ENCODE measurements at regions not wholly inside any gene's neighbourhood (a gene's known extent, or its start where the extent isn't known, plus 50 kb on each side); places are given as distances from the start of the nearest gene placed in this dataset.

DNA sequence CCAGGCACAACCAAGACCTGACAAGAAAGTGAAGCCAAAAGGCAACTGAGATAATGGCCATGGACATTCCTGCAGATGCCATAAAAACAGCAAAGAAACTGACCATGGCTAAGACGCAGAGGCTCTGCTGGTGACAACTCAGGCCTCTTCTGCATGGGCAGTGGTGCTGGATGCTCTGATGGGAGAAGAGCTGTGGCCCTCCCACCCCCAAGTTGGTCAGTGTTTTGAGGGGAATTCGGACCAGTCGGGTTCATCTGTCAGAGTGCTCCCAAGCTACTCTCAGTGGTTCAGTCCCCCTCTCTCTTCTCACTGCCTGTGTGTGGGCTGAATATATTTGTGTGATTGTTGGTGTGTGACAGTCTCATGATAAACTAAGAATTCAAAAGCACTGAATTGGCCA lies 79.0 kb upstream of the GPR26 start:
- DNase-seq: no peak

DNA sequence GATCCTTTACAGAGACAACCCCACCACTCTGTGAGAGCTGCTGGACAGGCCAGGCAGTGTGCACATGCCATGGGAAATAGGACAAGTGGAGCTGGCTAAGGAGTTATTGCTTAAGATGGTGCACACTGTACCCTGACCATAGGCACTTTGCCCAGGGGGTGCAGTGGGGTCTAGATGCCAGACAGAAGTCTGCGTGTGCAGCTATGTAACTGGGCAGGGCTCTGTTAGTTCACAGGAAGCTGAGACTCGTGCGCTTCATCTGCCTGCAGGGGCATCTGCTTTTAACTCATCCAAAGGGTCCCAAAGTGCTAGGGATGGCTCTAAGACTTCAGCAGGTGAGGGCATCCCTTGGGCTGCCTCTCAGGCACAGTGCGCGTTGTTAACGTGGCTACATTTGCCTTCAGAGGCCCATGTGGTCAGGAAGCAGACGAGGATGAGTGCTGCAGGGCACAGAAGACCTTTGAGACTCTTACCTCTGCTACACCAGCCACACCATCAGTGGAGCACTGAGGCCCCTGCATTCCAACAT lies 77.7 kb upstream of the GPR26 start:
- no peak for DNase-seq

DNA sequence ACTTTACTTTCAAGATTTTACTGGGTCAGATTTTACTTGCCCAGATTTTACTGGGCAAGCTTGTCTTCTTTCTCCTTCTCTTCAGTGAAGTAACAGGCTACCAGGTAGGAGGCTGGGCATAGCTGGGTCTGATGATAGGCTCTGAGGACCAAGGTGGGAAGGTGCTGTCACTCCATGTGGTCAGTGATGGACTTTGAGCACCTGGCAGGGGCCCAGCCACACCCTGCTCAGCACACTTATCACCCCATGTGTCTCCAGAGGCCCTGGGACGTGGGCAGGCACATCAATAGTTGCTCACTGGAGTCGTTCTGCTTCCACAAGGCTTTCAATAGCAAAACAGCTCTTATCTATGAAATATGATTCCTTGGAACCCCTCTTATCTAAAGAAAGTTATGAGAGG lies 70.5 kb upstream of the GPR26 start:
- no peak for DNase-seq

DNA sequence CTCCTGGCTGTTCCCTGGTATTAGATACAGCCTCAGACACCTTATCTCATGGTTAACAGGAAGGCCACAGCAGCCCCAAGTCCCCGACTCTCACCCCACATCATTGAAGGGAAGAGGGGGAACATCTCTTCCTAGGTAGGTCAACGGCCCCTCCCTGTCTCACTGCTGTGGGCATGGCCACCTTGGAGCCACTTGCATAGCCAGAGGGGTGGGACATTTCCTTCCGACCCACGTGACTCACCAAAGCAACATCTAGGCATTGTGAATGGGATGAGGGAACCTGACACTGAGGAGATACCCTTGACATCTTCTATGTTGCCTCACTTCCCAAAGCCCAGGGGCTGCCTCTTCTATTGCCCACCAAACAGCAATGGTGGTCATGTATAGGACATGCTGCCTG lies 68.5 kb upstream of the GPR26 start:
- DNase-seq: no peak

DNA sequence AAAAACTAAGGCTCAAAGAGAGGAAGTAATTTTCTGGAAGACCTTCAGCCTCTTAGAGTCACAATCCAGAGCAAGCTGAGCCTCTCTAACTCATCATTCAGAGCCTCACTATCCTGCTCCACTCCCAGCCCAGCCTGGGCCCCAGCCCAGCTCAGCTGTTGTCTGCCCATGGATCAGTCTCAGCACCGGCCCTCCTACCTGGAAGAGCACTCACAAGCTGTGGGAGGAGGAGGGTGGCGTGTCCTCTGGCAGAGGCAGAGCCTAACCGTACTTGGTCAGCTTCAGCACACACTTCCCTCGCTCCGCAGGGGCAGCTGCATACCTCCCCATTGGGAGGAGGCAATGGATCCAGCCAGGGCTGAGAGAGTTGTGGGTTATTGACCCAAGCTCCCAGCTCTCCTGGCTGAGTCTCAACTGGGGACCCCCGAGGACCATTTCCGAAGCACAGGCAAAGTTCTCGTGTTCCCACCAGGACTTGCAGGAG lies 66.7 kb upstream of the GPR26 start:
- DNase-seq: no peak

DNA sequence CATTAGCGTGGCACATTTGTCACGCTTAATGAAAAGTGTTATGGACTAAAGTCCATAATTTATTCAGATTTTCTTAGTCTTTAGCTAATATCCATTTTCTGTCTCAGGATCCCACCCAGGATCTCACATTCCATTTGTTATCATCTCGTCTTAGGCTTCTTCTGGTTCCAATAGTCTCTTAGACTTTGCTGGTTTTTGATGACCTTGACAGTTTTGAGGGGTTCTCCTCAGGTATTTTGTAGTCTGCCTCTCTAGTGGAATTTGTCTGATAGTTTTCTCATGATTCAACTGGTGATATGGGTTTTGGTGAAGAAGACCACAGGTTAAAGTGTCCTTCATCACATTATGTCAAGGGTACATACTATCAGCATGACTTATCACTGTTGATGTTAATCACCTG lies 66.0 kb upstream of the GPR26 start:
- no peak for DNase-seq

DNA sequence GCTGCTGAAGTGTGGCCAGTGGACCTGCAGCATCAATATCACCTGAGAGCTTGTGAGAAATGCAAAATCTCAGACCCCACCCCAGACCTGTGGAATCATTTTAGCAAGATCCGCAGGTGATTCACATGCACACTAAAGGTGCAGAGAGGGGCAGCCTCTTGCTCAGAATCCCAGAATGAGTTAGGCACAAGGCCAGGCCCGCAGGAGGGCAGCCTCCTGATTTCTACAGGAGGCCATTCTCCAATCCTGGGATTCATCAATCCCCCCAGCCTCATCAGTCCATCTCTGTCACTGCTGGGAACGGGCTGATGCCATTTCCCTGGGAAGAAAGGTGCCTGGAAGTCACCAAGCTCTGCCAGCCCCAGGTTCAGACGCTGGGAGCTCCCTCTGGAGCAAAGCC lies 63.0 kb upstream of the GPR26 start:
- DNase-seq: no peak

DNA sequence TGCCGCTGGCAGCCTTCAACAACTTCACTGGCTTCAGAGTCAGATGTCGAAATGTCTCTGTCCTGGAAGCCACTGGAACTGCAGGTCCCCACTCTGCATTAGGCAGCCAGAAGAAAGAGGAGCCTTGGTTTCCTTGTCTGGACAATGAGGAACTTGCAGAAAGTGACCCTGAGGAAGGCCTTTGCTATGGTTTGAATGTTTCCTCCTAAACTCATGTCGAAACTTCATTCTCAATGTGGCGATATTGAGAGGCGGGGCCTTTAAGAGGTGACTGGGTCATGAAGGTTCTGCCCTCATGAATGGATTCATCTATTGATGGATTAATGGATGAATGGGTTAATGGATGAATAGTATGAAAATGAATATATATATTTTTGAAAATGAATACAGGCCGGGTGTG lies 61.6 kb upstream of the GPR26 start:
- no peak for DNase-seq

DNA sequence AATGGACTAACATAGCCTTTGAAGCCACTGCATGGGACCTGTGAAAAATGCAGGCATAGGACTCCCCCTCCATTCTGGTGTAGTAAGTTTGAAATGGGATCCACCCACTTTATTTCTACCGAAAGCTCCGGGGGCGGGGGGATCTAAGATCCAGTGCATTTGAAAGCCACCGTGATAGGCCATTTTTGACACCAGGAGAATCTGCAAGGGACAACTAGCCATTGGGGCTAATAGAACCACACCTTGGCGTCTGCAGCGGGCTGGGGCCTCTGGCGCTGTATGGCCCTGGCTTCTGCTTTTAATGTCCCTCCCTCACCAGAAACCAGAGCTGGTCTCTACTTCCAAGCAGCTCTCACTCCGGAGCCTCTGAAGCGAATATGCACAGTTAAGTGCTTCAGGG lies 60.1 kb upstream of the GPR26 start:
- DNase-seq: no peak

DNA sequence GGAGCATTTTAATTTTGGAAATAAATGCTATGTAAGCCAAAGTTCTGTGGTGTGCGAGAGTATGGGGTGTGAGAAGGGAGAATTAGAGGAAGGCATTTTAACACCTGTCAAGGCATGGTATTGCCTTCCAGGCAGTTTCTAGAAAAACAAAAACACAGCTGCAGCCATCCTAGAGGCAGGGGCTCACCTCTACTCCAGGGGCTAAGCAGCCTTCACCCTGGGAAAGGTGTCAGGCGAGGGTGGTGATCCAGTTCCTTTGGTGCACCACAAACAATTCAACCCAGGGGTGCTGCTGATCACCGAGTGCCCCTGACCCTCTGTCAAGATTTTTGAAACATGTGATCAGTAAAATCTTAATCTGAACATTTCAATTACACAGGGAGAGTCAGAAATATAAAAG lies 59.2 kb upstream of the GPR26 start:
- DNase-seq: no peak

DNA sequence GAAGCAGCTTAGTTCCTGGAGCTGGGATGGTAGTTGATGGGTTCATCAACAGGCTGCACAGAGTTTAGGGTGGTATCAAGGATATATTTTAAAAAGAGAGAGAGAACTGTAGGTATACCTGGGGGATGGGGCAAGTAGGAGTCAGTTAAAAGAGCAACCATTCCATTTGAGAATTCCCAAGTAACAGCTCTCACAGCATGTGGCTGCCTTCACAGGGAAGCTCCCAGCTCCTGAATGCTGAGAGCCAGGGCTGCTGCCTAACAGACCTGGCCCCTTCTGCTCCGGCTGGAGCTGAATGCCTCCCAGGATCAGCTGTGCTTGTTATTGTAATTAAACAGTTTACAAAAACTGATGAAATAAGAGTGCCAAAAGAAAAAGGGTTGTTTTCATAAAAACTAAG lies 58.8 kb upstream of the GPR26 start:
- no peak for DNase-seq

DNA sequence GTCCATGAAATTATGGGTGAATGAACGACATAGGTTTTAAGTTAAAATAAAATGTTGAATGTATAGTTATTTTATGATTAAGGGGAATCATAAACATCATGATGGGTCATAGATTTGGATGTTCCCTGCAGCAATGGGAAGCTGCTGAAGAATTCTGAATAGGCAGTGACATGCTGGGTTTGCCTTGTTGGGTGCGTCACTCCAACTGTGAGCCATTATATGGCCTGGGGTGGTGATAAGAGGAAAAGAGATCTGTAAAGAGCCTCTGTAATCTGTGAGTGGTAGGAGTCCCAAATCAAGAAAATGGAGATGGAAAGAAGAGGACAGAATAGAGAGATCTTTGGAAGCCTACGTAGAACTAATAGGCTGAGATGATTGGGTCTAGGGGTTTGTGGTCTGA lies 58.1 kb upstream of the GPR26 start:
- DNase-seq: no peak

DNA sequence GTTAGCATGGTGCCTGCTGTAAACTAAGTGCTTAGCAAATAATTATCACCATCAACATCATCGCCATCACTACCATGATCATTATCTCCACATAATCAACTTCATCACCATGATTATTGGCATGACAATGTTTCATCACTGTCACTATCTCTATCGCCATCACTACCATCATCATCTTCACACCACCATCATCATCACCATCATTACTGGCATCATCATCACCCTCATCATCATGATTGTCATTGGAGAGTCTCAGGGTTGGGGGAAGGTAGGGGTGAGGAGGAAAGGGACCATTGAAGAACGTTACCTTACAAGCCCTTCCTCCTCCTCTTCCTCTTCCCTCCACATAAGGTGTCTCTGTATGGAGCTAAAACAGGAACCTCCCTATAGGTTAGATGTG lies 54.9 kb upstream of the GPR26 start:
- DNase-seq: no peak

DNA sequence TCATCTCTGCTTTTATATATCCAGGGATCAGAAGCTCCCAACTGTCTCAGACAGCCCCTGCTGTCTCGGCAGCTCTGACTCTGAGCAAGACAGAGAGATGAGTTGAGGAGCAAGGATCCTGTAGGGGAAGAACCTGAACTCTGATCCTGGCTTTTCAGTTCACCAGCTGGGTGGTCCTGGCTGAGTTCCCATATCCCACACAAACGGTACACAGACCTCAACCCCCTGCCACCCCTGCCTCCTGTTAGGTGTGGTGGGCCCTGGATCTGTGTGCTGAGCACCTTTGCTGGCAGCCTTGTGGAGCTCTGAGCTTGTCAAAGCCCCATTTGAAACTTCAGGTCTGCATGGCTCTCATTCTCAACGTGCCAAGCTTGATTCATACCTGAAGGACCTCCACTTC lies 54.3 kb upstream of the GPR26 start:
- DNase-seq: no peak

DNA sequence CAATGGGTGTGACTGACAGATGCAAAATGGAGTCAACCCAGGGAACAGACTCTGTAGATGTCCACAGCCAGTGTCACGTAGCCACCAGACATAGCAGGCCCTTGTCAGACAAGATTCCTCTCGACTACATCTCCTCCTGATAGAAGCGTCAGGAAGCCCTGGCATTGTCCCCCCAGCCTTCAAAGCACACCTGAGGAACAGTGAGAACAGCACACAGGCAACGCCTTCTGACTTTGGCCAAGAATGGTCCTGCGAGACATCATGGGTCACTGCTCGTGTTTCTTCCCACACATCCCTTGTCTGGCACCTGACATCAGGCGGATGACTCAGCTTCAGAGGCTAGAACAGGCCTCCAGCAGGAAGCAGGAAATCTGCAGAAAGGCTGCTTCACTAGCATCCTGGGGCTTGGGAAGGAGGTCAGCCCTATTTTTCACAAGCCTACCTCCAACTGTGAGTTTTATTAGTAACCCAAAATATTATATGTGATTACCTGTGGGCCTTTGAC lies 52.8 kb upstream of the GPR26 start:
- DNase-seq: no peak

DNA sequence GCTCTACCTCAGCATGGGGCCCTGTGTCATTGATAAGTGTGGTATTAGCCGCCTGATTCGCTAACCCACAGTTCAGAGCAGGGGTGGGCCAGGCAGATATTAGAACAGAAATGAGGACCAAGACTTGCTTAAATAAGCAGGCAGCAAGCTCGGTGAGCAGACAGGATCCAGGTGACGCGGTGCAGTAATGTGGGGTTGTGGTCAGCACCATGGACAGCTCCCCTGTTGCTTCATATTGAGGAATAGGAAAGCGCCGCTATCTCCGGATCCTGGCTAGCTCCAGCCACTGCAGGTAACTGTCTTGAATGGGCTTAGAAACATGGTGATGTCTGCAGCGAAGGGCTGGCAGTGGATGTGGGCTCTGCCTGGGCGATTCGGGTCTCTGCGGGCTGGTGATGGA lies 51.3 kb upstream of the GPR26 start:
- DNase-seq: peak in 16 of 56 donors; percentile 2 to 55 (median 10)
